Left ventricle myocardium inferior (tissue), 1 donor: ENCODE measurements at regions not wholly inside any gene's neighbourhood (a gene's known extent, or its start where the extent isn't known, plus 50 kb on each side); places are given as distances from the start of the nearest gene placed in this dataset.

Experiments
- DNase-seq: peaks from one replicate; pipeline ENCODE4 v3.0.0-alpha.2; 2020
- H3K27ac ChIP-seq: fragments of 200-600 bp; replicated peaks from 2 replicates; pipeline ENCODE4 v1.8.0; 2021
- H3K27me3 ChIP-seq: fragments of 200-600 bp; 2 replicates; pipeline ENCODE4 v1.8.0; 2021; ENCODE audit warnings: low read depth
- H3K36me3 ChIP-seq: fragments of 200-600 bp; 2 replicates; pipeline ENCODE4 v1.8.0; 2021
- H3K4me1 ChIP-seq: fragments of 200-600 bp; 2 replicates; pipeline ENCODE4 v1.8.0; 2021
- H3K4me3 ChIP-seq: fragments of 200-600 bp; 2 replicates; pipeline ENCODE4 v1.8.0; 2021; ENCODE audit warnings: mild to moderate bottlenecking, moderate library complexity
- H3K9me3 ChIP-seq: fragments of 200-600 bp; replicated peaks from 2 replicates; pipeline ENCODE4 v1.8.0; 2021
- intact Hi-C: fragments of 100-400 bp; cut with micrococcal nuclease; formaldehyde crosslinking; loops from one replicate; pipeline ENCODE4 v1.11.0; 2022
- TF ChIP-seq, protein P1 (sequence below): fragments of 200-600 bp; IDR thresholded peaks from 2 replicates; pipeline ENCODE4 v1.8.0; 2021; ENCODE audit warnings: antibody characterized with exemption, mild to moderate bottlenecking, borderline replicate concordance
- donor health status: DM: no; HTN: yes; CAD: no; lungs with severe emphysema.

DNA sequence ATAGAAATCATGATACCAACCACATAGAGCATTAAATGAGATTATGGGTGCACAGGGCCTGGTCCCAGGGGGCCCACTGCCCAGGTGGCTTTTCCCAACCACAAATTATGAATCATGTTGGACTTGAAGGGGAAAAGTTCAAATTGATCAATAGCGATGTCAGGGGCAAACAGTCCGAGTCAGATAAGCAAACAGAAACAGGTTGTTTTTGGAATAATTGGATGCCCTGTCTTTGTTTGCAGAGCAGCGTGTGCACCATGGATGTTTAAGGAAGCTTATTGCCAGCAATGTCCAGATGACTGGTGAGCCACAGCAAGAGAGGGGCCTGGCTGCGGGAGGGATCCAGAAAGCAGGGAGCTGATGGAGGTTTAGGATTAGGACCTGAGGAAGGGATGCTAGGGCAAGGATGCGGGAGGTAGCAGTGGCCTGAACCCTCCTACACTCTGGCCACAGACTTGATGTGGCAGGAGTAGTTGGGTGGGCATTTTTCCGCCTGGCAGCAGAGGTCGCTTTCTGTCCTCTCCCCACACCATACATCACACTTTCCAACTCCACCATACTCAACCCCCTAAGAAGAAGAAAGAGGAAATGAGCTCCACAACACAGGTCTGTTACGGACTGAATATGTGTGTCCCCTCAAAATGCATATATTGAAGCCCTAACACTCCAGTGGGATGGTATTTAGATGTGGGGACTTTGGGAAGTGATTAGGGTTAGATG, 266.4 kb upstream of the RPL38 start:
- H3K36me3 ChIP-seq: no peaks in the 10 kb centered on the region
- H3K9me3 ChIP-seq: no peaks in the 10 kb centered on the region
- H3K4me1 ChIP-seq: no peaks in the 10 kb centered on the region
- no peak for DNase-seq
- intact Hi-C loops: no loop called here
- TF ChIP-seq, protein P1, sequence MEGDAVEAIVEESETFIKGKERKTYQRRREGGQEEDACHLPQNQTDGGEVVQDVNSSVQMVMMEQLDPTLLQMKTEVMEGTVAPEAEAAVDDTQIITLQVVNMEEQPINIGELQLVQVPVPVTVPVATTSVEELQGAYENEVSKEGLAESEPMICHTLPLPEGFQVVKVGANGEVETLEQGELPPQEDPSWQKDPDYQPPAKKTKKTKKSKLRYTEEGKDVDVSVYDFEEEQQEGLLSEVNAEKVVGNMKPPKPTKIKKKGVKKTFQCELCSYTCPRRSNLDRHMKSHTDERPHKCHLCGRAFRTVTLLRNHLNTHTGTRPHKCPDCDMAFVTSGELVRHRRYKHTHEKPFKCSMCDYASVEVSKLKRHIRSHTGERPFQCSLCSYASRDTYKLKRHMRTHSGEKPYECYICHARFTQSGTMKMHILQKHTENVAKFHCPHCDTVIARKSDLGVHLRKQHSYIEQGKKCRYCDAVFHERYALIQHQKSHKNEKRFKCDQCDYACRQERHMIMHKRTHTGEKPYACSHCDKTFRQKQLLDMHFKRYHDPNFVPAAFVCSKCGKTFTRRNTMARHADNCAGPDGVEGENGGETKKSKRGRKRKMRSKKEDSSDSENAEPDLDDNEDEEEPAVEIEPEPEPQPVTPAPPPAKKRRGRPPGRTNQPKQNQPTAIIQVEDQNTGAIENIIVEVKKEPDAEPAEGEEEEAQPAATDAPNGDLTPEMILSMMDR: no peak
- H3K27ac ChIP-seq: no peak overlapping the region
- H3K27me3 ChIP-seq: peaks cover 48% of the 10 kb centered on the region
- no peak overlapping the region for H3K4me3 ChIP-seq

DNA sequence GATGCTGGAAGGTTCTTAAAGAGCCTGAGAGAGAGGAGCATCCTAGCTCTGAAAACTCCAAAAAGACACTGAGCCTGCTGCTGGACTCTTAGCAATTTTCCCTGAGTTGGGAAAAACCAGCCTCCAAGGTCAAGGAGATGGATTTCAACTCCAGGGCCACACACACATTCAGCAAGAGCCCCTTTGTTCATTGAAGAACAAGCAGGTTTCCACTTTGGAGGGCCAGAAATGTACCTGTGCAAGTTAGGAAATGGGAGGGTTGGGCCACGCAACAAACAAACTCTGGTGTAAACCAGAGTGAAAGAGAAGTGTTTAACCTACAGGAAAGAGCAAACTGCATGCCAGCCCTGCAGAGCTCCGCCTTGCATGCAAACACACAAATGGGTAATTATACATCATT, 264.8 kb upstream of the RPL38 start:
- no peak for DNase-seq
- no peaks in the 10 kb centered on the region for H3K4me1 ChIP-seq
- H3K9me3 ChIP-seq: no peaks in the 10 kb centered on the region
- TF ChIP-seq, protein P1: no peak
- H3K27ac ChIP-seq: no peak overlapping the region
- H3K27me3 ChIP-seq: peaks cover 59% of the 10 kb centered on the region
- no peak overlapping the region for H3K4me3 ChIP-seq
- H3K36me3 ChIP-seq: no peaks in the 10 kb centered on the region
- intact Hi-C loops: no loop called here

DNA sequence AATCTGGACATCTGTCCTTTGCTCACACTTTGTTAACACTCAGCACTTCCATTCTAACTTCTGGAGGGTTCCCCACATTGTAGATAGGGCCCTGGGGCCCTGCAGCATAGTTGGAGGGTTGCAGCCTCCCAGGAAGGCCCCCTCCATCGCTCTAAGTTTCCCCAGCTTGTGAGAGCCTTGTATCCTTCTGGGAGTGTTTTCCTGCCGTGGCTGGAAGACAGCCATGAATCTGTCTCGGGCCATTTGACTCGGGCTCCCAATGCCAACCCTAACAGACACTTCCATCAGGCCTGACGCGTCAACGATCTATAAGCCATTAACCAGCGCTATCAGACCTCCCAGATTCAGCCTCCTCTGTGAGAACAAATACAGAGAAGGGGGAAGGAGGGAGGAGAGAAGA, 263.7 kb upstream of the RPL38 start:
- intact Hi-C loops: no loop called here
- no peaks in the 10 kb centered on the region for H3K36me3 ChIP-seq
- no peak overlapping the region for H3K4me3 ChIP-seq
- no peak overlapping the region for H3K27ac ChIP-seq
- H3K4me1 ChIP-seq: no peaks in the 10 kb centered on the region
- TF ChIP-seq, protein P1: no peak
- H3K27me3 ChIP-seq: peaks cover 66% of the 10 kb centered on the region
- H3K9me3 ChIP-seq: no peaks in the 10 kb centered on the region
- no peak for DNase-seq

DNA sequence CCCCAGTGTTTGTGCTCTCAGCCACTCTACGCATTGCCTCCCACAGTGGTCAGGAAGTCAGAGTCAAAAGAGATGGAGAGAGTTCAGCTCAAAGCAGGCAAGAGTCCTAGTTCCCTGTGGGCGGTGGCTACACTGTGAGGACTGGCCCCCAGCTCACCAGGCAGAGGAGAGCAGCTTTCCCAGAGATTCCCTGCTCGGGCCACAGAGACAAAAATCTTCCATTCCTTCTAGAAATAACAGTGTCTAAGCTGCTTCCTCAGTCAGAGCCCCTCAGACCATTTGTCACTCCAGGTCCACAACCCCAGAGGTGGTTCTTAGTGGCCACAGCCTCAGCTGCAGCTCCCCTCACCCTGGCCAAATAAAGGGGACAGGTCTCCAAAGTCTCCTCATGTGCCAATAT, 263.0 kb upstream of the RPL38 start:
- intact Hi-C loops: no loop called here
- no peak overlapping the region for H3K27ac ChIP-seq
- no peak overlapping the region for H3K4me3 ChIP-seq
- no peaks in the 10 kb centered on the region for H3K9me3 ChIP-seq
- no peaks in the 10 kb centered on the region for H3K4me1 ChIP-seq
- H3K27me3 ChIP-seq: peaks cover 73% of the 10 kb centered on the region
- TF ChIP-seq, protein P1: no peak
- DNase-seq: no peak
- H3K36me3 ChIP-seq: no peaks in the 10 kb centered on the region

DNA sequence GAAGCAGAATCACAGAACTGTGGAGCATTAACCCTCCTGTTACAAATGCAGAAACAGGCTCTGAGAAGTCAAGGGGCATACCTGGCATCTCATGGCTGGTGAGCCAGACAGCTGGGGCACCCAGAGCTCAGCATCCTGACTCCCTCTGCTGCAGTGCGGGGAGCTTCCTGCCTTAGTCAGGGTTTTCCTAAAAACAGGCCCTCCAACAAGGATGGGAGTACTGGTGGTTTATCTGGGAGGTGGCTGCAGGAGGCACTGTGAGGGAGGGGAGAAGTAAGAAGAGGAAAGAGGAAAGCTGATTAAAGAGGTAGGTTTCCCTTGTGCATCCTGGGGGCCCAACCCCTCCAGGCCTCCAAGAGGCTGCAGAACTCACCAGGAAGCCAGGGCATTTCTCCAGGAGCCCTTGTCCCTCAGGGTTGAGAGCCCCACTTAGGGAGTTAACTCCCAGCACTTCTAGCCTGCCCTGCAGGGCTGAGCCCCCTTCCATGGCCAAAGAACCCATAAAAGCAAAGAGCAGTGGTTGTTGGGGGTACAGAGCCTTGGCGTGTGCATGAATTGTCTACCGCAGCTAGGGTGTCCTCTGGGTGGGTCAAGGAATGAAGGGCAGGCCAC, 261.5 kb upstream of the RPL38 start:
- H3K36me3 ChIP-seq: no peaks in the 10 kb centered on the region
- H3K27me3 ChIP-seq: peaks cover 84% of the 10 kb centered on the region
- no peaks in the 10 kb centered on the region for H3K4me1 ChIP-seq
- H3K9me3 ChIP-seq: no peaks in the 10 kb centered on the region
- intact Hi-C loops: no loop called here
- no peak for DNase-seq
- no peak overlapping the region for H3K27ac ChIP-seq
- H3K4me3 ChIP-seq: no peak overlapping the region
- TF ChIP-seq, protein P1: no peak
